H1 (cell line): ENCODE measurements at regions not wholly inside any gene's neighbourhood (a gene's known extent, or its start where the extent isn't known, plus 50 kb on each side); places are given as distances from the start of the nearest gene placed in this dataset.

Experiments
- CTCF ChIA-PET: fragments of 300-600 bp; sonication (Branson Sonifier 250); formaldehyde crosslinking; loops from one replicate; lab custom pipeline; 2021; ENCODE audit not compliant: partially characterized antibody; lab: Charles Lee
- POLR2A ChIA-PET: fragments of 300-600 bp; sonication (Branson Sonifier 250); formaldehyde crosslinking; loops from one replicate; lab custom pipeline; 2021; ENCODE audit warnings: inconsistent platforms; ENCODE audit not compliant: partially characterized antibody; lab: Charles Lee
- DNase-seq, 2 experiments: peaks; one replicate each; pipeline versions ENCODE4 v3.0.0 to v3.0.0-alpha.2; 2010 to 2022; ENCODE audit warnings: low spot score in 2 of 2, low read depth in 1 of 2, mixed read lengths in 1 of 2
- FAIRE-seq: peaks from 2 replicates; lab custom pipeline; 2011; peaks lifted over from hg19 to GRCh38; lab: Jason Lieb, UNC
- H2AFZ ChIP-seq: 2 replicates; pipeline ENCODE4 v1.8.1; 2012; ENCODE audit warnings: low read length, inconsistent platforms
- H2AK5ac ChIP-seq: 2 replicates; pipeline ENCODE4 v1.6.1; 2013; ENCODE audit warnings: low read depth, low read length
- H2BK120ac ChIP-seq: replicated peaks from 2 replicates; pipeline ENCODE3; 2013; ENCODE audit warnings: low read depth, low read length, inconsistent platforms
- H2BK12ac ChIP-seq: 2 replicates; pipeline ENCODE4 v1.6.1; 2013; ENCODE audit warnings: low read depth, low read length
- H2BK15ac ChIP-seq: 2 replicates; pipeline ENCODE4 v1.6.1; 2013; ENCODE audit warnings: low read length
- H2BK20ac ChIP-seq: 2 replicates; pipeline ENCODE4 v1.6.1; 2013; ENCODE audit warnings: low read length
- H2BK5ac ChIP-seq: 2 replicates; pipeline ENCODE4 v1.6.1; 2013; ENCODE audit warnings: low read depth, low read length
- H3K14ac ChIP-seq: 2 replicates; pipeline ENCODE4 v1.6.1; 2013; ENCODE audit warnings: inconsistent platforms; ENCODE audit not compliant: insufficient read length
- H3K18ac ChIP-seq: 2 replicates; pipeline ENCODE4 v1.6.1; 2013; ENCODE audit warnings: low read length; ENCODE audit errors: extremely low read depth
- H3K23ac ChIP-seq: 2 replicates; pipeline ENCODE4 v1.6.1; 2013; ENCODE audit warnings: inconsistent platforms; ENCODE audit not compliant: insufficient read length
- H3K23me2 ChIP-seq: 2 replicates; pipeline ENCODE4 v1.6.1; 2013; ENCODE audit warnings: low read depth, low read length
- H3K27ac ChIP-seq: 2 replicates; pipeline ENCODE4 v1.6.1; 2011; ENCODE audit warnings: low read depth, low read length, inconsistent platforms
- H3K27me3 ChIP-seq, 4 experiments: replicated peaks in 1 of 4; 1 replicate in 1 of 4; 2 replicates in 3 of 4; pipeline versions ENCODE4 v1.6.1 to v1.8.1; 2011 to 2013; ENCODE audit warnings: low read length in 3 of 4, mild to moderate bottlenecking in 3 of 4, inconsistent platforms in 2 of 4, mixed read lengths in 2 of 4, moderate library complexity in 1 of 4; ENCODE audit not compliant: control insufficient read depth in 3 of 4, insufficient read depth in 3 of 4; ENCODE audit errors: extremely low read depth in 1 of 4
- H3K36me3 ChIP-seq, 4 experiments: 2 replicates each; pipeline versions ENCODE4 v1.6.1 to v1.8.1; 2011 to 2013; ENCODE audit warnings: mild to moderate bottlenecking in 4 of 4, low read length in 3 of 4, moderate library complexity in 2 of 4, control low read depth in 1 of 4, inconsistent platforms in 1 of 4; ENCODE audit not compliant: insufficient read depth in 4 of 4, control insufficient read depth in 2 of 4
- H3K4ac ChIP-seq: replicated peaks from 2 replicates; pipeline ENCODE3; 2013; ENCODE audit warnings: low read length, low read depth, mixed read lengths, inconsistent platforms; ENCODE audit not compliant: insufficient read length
- H3K4me1 ChIP-seq, 4 experiments: replicated peaks in 1 of 4; 1 replicate in 1 of 4; 2 replicates in 3 of 4; pipeline versions ENCODE4 v1.6.1 to v1.8.1; 2011 to 2013; ENCODE audit warnings: low read length in 3 of 4, inconsistent platforms in 2 of 4, mixed read lengths in 1 of 4; ENCODE audit not compliant: insufficient read depth in 4 of 4, control insufficient read depth in 3 of 4
- H3K4me2 ChIP-seq, 2 experiments: 2 replicates each; pipeline versions ENCODE4 v1.6.1 to v1.8.1; 2011 to 2013; ENCODE audit warnings: low read depth in 2 of 2, low read length in 2 of 2, control low read depth in 1 of 2, inconsistent platforms in 1 of 2, mild to moderate bottlenecking in 1 of 2; ENCODE audit not compliant: insufficient read depth in 1 of 2
- H3K4me3 ChIP-seq, 4 experiments: fragments of 200-600, 300-600 bp in 1 of 4; sonication (generic), shearing (Covaris generic), sonication (Bioruptor Twin) in 1 of 4; 2 replicates each; pipeline versions ENCODE4 v1.5.1 to v1.8.1; 2011 to 2016; ENCODE audit warnings: low read length in 4 of 4, low read depth in 3 of 4, control low read depth in 2 of 4, inconsistent platforms in 2 of 4, mild to moderate bottlenecking in 2 of 4, mixed read lengths in 1 of 4, moderate library complexity in 1 of 4; ENCODE audit not compliant: insufficient read depth in 2 of 4; ENCODE audit errors: extremely low read depth in 1 of 4
- H3K56ac ChIP-seq: replicated peaks from 2 replicates; pipeline ENCODE3; 2013; ENCODE audit warnings: low read depth, mild to moderate bottlenecking, mixed read lengths, low read length, inconsistent platforms; ENCODE audit not compliant: insufficient read length
- H3K79me1 ChIP-seq: 2 replicates; pipeline ENCODE4 v1.6.1; 2013; ENCODE audit warnings: low read depth, low read length, control low read depth
- H3K79me2 ChIP-seq, 2 experiments: 2 replicates each; pipeline versions ENCODE4 v1.6.1 to v1.8.1; 2012 to 2013; ENCODE audit warnings: low read length in 2 of 2, mild to moderate bottlenecking in 2 of 2, inconsistent platforms in 1 of 2; ENCODE audit not compliant: insufficient read depth in 2 of 2, control insufficient read depth in 1 of 2
- H3K9ac ChIP-seq, 4 experiments: replicated peaks in 1 of 4; 1 replicate in 1 of 4; 2 replicates in 3 of 4; pipeline versions ENCODE4 v1.6.1 to v1.8.1; 2011 to 2013; ENCODE audit warnings: low read depth in 3 of 4, low read length in 3 of 4, control low read depth in 2 of 4, mild to moderate bottlenecking in 2 of 4, moderate library complexity in 2 of 4, inconsistent platforms in 1 of 4; ENCODE audit errors: extremely low read depth in 1 of 4
- H3K9me3 ChIP-seq, 2 experiments: 2 replicates each; pipeline versions ENCODE4 v1.6.1 to v1.8.1; 2012 to 2013; ENCODE audit warnings: mild to moderate bottlenecking in 2 of 2, moderate library complexity in 2 of 2, control low read depth in 1 of 2, inconsistent platforms in 1 of 2, low read depth in 1 of 2, low read length in 1 of 2, mixed read lengths in 1 of 2; ENCODE audit not compliant: insufficient read depth in 2 of 2
- H4K20me1 ChIP-seq, 2 experiments: replicated peaks in 1 of 2; 2 replicates each; pipeline versions ENCODE3 to v1.8.1; 2011 to 2013; ENCODE audit warnings: inconsistent platforms in 2 of 2, low read length in 2 of 2, mild to moderate bottlenecking in 1 of 2; ENCODE audit not compliant: insufficient read depth in 2 of 2, control insufficient read depth in 1 of 2
- H4K5ac ChIP-seq: 2 replicates; pipeline ENCODE4 v1.6.1; 2013; ENCODE audit warnings: low read length, low read depth, mixed read lengths, inconsistent platforms; ENCODE audit not compliant: insufficient read length
- H4K8ac ChIP-seq: 2 replicates; pipeline ENCODE4 v1.8.0; 2013; ENCODE audit warnings: mild to moderate bottlenecking, moderate library complexity, low read length, inconsistent platforms; ENCODE audit not compliant: insufficient read depth; ENCODE audit errors: extremely low read depth
- H4K91ac ChIP-seq: replicated peaks from 2 replicates; pipeline ENCODE3; 2013; ENCODE audit warnings: low read length, mixed read lengths, inconsistent platforms; ENCODE audit not compliant: insufficient read length
- BRCA1 ChIP-seq: IDR thresholded peaks from 2 replicates; pipeline ENCODE4 v1.6.1; 2012; ENCODE audit warnings: low read depth, low read length, improper control_type of control experiment
- CTBP2 ChIP-seq: IDR thresholded peaks from 2 replicates; pipeline ENCODE4 v1.7.0; 2011; ENCODE audit warnings: borderline replicate concordance, mild to moderate bottlenecking, moderate library complexity, mixed read lengths, low read length; ENCODE audit not compliant: insufficient read depth, insufficient read length
- KDM4A ChIP-seq: IDR thresholded peaks from one replicate; pipeline ENCODE4 v1.7.1; 2012; ENCODE audit warnings: low read depth, mild to moderate bottlenecking, moderate library complexity, low read length, inconsistent platforms; ENCODE audit not compliant: severe bottlenecking
- KDM5A ChIP-seq: fragments of 200-600 bp; IDR thresholded peaks from 2 replicates; pipeline ENCODE4 v1.7.1; 2012; ENCODE audit warnings: mild to moderate bottlenecking, low read length, inconsistent platforms, mixed read lengths
- RBBP5 ChIP-seq: IDR thresholded peaks from 2 replicates; pipeline ENCODE4 v1.7.1; 2012; ENCODE audit warnings: low read depth, mild to moderate bottlenecking, inconsistent platforms, low read length, moderate library complexity, borderline replicate concordance
- TCF12 ChIP-seq: IDR thresholded peaks from 2 replicates; pipeline ENCODE4 v1.6.1; 2011; ENCODE audit warnings: low read depth, mild to moderate bottlenecking, low read length
- WGBS, 2 experiments: shearing (Covaris generic) in 1 of 2; methylation state at CpG; one replicate each; pipeline versions ENCODE4 v1.1.6 to v1.1.7; 2013 to 2015; ENCODE audit warnings: low lambda C conversion rate in 2 of 2, mixed read lengths in 2 of 2, inconsistent platforms in 1 of 2, low coverage in 1 of 2, missing lambda C conversion rate in 1 of 2; ENCODE audit not compliant: insufficient replicate concordance in 2 of 2, insufficient coverage in 1 of 2, insufficient read length in 1 of 2; ENCODE audit errors: extremely low coverage in 1 of 2, missing lambda C conversion rate in 1 of 2; 5-methylcytosine and 5-hydroxymethylcytosine counted together

- no peak for DNase-seq
- no peak overlapping the region for H4K91ac ChIP-seq
- H3K27me3 ChIP-seq, result no peaks in the 10 kb centered on the region
- H3K4me2 ChIP-seq, result no peak overlapping the region
- H2BK5ac ChIP-seq, result no peak overlapping the region
- no peak overlapping the region for H3K18ac ChIP-seq
- no peak overlapping the region for H3K56ac ChIP-seq
- H3K9me3 ChIP-seq, result no peaks in the 10 kb centered on the region
- H4K5ac ChIP-seq, result no peak overlapping the region
- no peak overlapping the region for H2AK5ac ChIP-seq
- H3K79me1 ChIP-seq, result no peaks in the 10 kb centered on the region
- H3K14ac ChIP-seq, result no peak overlapping the region
- H2BK12ac ChIP-seq, result no peak overlapping the region
- H2BK120ac ChIP-seq, result no peak overlapping the region
- no peak overlapping the region for H2BK15ac ChIP-seq
- H3K79me2 ChIP-seq, result no peaks in the 10 kb centered on the region
- no peak overlapping the region for H3K9ac ChIP-seq
- no peak for TF ChIP-seq KDM5A
- TF ChIP-seq CTBP2, result no peak
- no peak for TF ChIP-seq BRCA1
- TF ChIP-seq KDM4A, result no peak
- TF ChIP-seq RBBP5, result no peak
- no peak for TF ChIP-seq TCF12
- no peaks in the 10 kb centered on the region for H4K20me1 ChIP-seq
- no peaks in the 10 kb centered on the region for H3K23me2 ChIP-seq
- no peak overlapping the region for H2AFZ ChIP-seq
- no peak overlapping the region for H3K27ac ChIP-seq
- H3K4me3 ChIP-seq, result no peak overlapping the region
- H4K8ac ChIP-seq, result no peak overlapping the region
- POLR2A ChIA-PET, result no interaction called here
- FAIRE-seq, result no peak
- no peaks in the 10 kb centered on the region for H3K4me1 ChIP-seq
- no peaks in the 10 kb centered on the region for H3K36me3 ChIP-seq
- H3K4ac ChIP-seq, result no peak overlapping the region
- H3K23ac ChIP-seq, result no peak overlapping the region
- H2BK20ac ChIP-seq, result no peak overlapping the region
- WGBS, 2 experiments, result 96% methylated on average over 2 of the region's 3 CpGs; no CpG with 5 or more reads in 1 of the 2 experiments
- CTCF ChIA-PET, result interaction anchor here (1.0 kb wide), 1 partner anchor 107 kb away, joined by 3 read pairs; no protein-coding TSS in a partner anchor
Observed at GRCh38 chr2:129504646-129505045, 474.8 kb upstream of the RAB6C start.
